ENCODE measurements at regions not wholly inside any gene's neighbourhood (a gene's known extent, or its start where the extent isn't known, plus 50 kb on each side); places are given as distances from the start of the nearest gene placed in this dataset.

DNA sequence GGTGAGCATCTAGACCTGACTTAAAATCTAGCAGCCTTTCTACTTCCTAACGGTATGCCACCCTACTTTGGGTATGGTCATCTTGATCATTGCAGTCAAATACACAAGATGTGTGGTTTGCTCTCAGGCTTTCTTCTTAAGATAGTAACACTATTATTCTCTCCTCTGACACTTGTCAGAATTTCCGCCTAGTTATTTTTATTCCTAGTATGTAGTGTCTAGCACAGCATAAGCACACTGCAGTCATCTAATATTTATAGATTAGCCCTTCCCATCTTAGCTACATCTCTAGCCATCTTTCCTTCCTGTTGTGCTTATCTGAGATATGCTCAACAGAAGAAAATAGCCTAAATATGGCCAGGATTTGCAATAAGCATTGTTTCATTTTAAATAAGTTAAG lies 180.1 kb downstream of the C12orf50 start:
- Histone ChIP-seq H2AK5ac (ENCODE audit: insufficient read length, low read length) (no peak overlapping the region), H3K56ac (ENCODE audit: insufficient read length, low read depth, low read length) (no peak overlapping the region), H4K20me1 (ENCODE audit: control insufficient read depth, insufficient read depth, insufficient read length) (no peaks in the 10 kb centered on the region)

More for the DNA sequence above, 180.1 kb downstream of the C12orf50 start:
- Mint-ChIP-seq H3K27ac (no peak overlapping the region), H3K27me3 (ENCODE audit: low read depth) (no peaks in the 10 kb centered on the region), H3K9me3 (0 out of 5 replicates have a peak, but pooled peaks cover 2 to 3% of the 10 kb centered on the region in 2 experiments), H3K36me3 (ENCODE audit: insufficient read depth in 1 of 3, low read depth in 3 of 3) (peaks cover 0 to 3% (median 0%) of the 10 kb centered on the region in 3 experiments; a peak in 2 of 7 replicates), H3K4me3 (no peak overlapping the region), H3K4me1 (peaks cover 18 to 25% of the 10 kb centered on the region in 2 experiments)
- H2AFZ ChIP-seq (ENCODE audit: low read length), result no peak overlapping the region
- no peak overlapping the region for H4K5ac ChIP-seq (ENCODE audit: insufficient read length, low read depth, low read length)
- no peaks in the 10 kb centered on the region for H3K9me3 ChIP-seq (ENCODE audit: control insufficient read depth, low read depth, low read length)
- no peak overlapping the region for H2BK15ac ChIP-seq (ENCODE audit: low read depth, low read length)
- no peak overlapping the region for H2BK120ac ChIP-seq (ENCODE audit: low read depth, low read length, poor library complexity, severe bottlenecking)
- no peak overlapping the region for H3K27ac ChIP-seq (ENCODE audit: insufficient read length, low read depth, low read length)
- H2BK20ac ChIP-seq (ENCODE audit: low read depth, low read length, poor library complexity, severe bottlenecking), result no peak overlapping the region
- no peak overlapping the region for H2BK12ac ChIP-seq (ENCODE audit: insufficient read length, low read depth, low read length)
- no peak overlapping the region for H3K14ac ChIP-seq (ENCODE audit: insufficient read depth, low read length)
- H3K79me1 ChIP-seq (ENCODE audit: insufficient read depth, low read depth, low read length, poor library complexity, severe bottlenecking), result no peaks in the 10 kb centered on the region
- no peak overlapping the region for H3T11ph ChIP-seq (ENCODE audit: low read length)
- H3K23me2 ChIP-seq (ENCODE audit: insufficient read length, low read depth, low read length, poor library complexity, severe bottlenecking), result no peaks in the 10 kb centered on the region
- no peak overlapping the region for H4K91ac ChIP-seq (ENCODE audit: insufficient read length, low read depth, low read length)
- no peak overlapping the region for H3K23ac ChIP-seq (ENCODE audit: insufficient read length, low read depth, low read length)
- no peak overlapping the region for H3K4me2 ChIP-seq (ENCODE audit: insufficient read depth, insufficient read length, low read length)
- H4K8ac ChIP-seq (replicated peaks; ENCODE audit: insufficient read length, low read depth, low read length), result no peak overlapping the region
- no peak for TF ChIP-seq CTCF (conservative IDR thresholded peaks at IDR 0.05)
- H3K4me1 ChIP-seq (ENCODE audit: insufficient read depth, low read length), result no peaks in the 10 kb centered on the region
- WGBS (ENCODE audit: extremely low coverage, insufficient read length, low lambda C conversion rate), result no CpG with 5 or more reads among the region's 2 CpGs
- H3K79me2 ChIP-seq (ENCODE audit: insufficient read depth, low read length), result no peaks in the 10 kb centered on the region
- no peak for DNase-seq
- no peak overlapping the region for H3K4ac ChIP-seq (ENCODE audit: low read depth, low read length)
- no peak overlapping the region for H2BK5ac ChIP-seq (ENCODE audit: insufficient read length, low read length)
- H3K18ac ChIP-seq (ENCODE audit: insufficient read length, low read depth, low read length), result no peak overlapping the region
- no peak overlapping the region for H3K9ac ChIP-seq (ENCODE audit: extremely low read depth, insufficient read length, low read length)
- H3K27me3 ChIP-seq (ENCODE audit: insufficient read depth, low read length), result no peaks in the 10 kb centered on the region
